ENCODE measurements at regions not wholly inside any gene's neighbourhood (a gene's known extent, or its start where the extent isn't known, plus 50 kb on each side); places are given as distances from the start of the nearest gene placed in this dataset.

DNA sequence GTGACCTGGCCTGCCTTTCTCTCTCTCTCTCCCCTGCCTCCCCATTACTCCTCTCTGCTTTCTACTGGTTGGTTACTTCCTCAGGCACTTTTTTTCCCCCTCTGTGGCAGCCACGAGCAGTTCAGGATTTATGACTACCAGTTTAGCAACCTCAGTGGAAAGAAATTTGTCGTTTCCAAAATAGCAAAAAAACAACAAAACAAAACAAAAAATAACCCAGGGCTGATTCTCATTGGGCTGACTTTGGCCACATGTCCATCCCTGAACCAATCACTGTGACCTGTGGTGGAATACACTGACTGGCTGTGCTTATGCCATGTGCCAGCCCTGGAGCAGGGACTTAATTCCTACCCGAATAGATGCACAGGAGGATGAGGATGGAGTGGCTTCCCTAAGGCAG is 137.4 kb downstream of the TFAP2C start:
- Histone ChIP-seq H3K4me2 (ENCODE audit: low read length) (no peak overlapping the region), H2AFZ (ENCODE audit: low read depth, low read length) (no peak overlapping the region), H3K36me3 (ENCODE audit: insufficient read depth, low read length) (no peaks in the 10 kb centered on the region), H3K9me2 (ENCODE audit: insufficient read depth, low read length) (no peaks in the 10 kb centered on the region), H3K9ac (ENCODE audit: low read length) (no peak overlapping the region), H3K27ac (ENCODE audit: low read length) (no peak overlapping the region), H3F3A (ENCODE audit: insufficient read depth, low read length, poor library complexity, severe bottlenecking) (no peaks in the 10 kb centered on the region), H3K9me3 (ENCODE audit: low read length) (no peaks in the 10 kb centered on the region), H4K20me1 (ENCODE audit: insufficient read depth) (no peaks in the 10 kb centered on the region), H3K27me3 (ENCODE audit: insufficient read depth, low read depth, low read length) (no peaks in the 10 kb centered on the region), H3K79me2 (replicated peaks; ENCODE audit: insufficient read depth, low read length) (no peaks in the 10 kb centered on the region), H3K4me3 (ENCODE audit: low read length) (no peak overlapping the region)
- TF ChIP-seq, protein P1, sequence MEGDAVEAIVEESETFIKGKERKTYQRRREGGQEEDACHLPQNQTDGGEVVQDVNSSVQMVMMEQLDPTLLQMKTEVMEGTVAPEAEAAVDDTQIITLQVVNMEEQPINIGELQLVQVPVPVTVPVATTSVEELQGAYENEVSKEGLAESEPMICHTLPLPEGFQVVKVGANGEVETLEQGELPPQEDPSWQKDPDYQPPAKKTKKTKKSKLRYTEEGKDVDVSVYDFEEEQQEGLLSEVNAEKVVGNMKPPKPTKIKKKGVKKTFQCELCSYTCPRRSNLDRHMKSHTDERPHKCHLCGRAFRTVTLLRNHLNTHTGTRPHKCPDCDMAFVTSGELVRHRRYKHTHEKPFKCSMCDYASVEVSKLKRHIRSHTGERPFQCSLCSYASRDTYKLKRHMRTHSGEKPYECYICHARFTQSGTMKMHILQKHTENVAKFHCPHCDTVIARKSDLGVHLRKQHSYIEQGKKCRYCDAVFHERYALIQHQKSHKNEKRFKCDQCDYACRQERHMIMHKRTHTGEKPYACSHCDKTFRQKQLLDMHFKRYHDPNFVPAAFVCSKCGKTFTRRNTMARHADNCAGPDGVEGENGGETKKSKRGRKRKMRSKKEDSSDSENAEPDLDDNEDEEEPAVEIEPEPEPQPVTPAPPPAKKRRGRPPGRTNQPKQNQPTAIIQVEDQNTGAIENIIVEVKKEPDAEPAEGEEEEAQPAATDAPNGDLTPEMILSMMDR (IDR thresholded peaks at IDR 0.05; ENCODE audit: poor library complexity, severe bottlenecking) = no peak
- TF ChIP-seq RAD21 (conservative IDR thresholded peaks at IDR 0.05) (no peak), TAF1 (IDR thresholded peaks at IDR 0.05; ENCODE audit: low read depth) (no peak), POLR2AphosphoS5 (IDR thresholded peaks at IDR 0.05) (no peak), EZH2 (IDR thresholded peaks at IDR 0.05; ENCODE audit: borderline replicate concordance, insufficient read depth, low read length, poor library complexity, severe bottlenecking) (no peak)
- TF ChIP-seq, protein P2, sequence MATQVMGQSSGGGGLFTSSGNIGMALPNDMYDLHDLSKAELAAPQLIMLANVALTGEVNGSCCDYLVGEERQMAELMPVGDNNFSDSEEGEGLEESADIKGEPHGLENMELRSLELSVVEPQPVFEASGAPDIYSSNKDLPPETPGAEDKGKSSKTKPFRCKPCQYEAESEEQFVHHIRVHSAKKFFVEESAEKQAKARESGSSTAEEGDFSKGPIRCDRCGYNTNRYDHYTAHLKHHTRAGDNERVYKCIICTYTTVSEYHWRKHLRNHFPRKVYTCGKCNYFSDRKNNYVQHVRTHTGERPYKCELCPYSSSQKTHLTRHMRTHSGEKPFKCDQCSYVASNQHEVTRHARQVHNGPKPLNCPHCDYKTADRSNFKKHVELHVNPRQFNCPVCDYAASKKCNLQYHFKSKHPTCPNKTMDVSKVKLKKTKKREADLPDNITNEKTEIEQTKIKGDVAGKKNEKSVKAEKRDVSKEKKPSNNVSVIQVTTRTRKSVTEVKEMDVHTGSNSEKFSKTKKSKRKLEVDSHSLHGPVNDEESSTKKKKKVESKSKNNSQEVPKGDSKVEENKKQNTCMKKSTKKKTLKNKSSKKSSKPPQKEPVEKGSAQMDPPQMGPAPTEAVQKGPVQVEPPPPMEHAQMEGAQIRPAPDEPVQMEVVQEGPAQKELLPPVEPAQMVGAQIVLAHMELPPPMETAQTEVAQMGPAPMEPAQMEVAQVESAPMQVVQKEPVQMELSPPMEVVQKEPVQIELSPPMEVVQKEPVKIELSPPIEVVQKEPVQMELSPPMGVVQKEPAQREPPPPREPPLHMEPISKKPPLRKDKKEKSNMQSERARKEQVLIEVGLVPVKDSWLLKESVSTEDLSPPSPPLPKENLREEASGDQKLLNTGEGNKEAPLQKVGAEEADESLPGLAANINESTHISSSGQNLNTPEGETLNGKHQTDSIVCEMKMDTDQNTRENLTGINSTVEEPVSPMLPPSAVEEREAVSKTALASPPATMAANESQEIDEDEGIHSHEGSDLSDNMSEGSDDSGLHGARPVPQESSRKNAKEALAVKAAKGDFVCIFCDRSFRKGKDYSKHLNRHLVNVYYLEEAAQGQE (IDR thresholded peaks at IDR 0.05; ENCODE audit: borderline replicate concordance) = no peak

DNA sequence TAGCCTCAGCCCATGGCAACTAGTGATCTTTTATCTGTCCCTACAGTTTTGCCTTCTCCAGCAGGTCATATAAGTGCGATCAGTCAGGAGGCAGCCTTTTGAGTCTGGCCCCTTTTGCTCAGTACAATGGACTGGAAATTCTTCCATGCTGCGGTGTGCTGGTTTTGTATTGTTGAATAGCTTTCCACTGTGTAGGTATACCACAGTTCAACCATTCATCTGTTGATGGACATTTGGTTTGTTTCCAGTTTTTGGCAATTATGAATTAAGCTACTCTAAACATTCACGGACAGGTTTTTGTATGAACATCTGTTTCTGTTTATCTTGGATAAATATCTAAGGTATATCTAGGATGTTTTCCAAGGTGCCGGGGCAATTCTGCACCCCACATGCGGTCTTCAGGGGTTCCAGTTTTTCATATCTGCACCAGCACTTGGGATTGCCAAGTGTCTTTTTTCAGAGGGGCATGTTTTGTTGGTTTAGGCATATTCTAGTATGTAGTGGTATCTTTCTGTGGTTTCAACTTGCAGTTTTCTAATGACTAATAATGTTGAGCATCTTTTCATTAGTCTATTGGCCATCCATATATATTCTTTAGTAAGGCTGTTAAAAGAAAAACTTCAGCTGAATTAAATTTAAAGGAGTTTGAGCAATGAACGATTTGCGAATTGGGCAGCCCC is 141.0 kb downstream of the TFAP2C start:
- Histone ChIP-seq H3K4me3 (ENCODE audit: low read length) (no peak overlapping the region), H4K20me1 (ENCODE audit: insufficient read depth) (no peaks in the 10 kb centered on the region), H3K9me2 (ENCODE audit: insufficient read depth, low read length) (no peaks in the 10 kb centered on the region), H3K27me3 (ENCODE audit: insufficient read depth, low read depth, low read length) (no peaks in the 10 kb centered on the region), H2AFZ (ENCODE audit: low read depth, low read length) (no peak overlapping the region), H3F3A (ENCODE audit: insufficient read depth, low read length, poor library complexity, severe bottlenecking) (no peaks in the 10 kb centered on the region), H3K4me2 (ENCODE audit: low read length) (no peak overlapping the region), H3K27ac (ENCODE audit: low read length) (no peak overlapping the region), H3K79me2 (replicated peaks; ENCODE audit: insufficient read depth, low read length) (no peaks in the 10 kb centered on the region), H3K9me3 (ENCODE audit: low read length) (no peaks in the 10 kb centered on the region), H3K36me3 (ENCODE audit: insufficient read depth, low read length) (no peaks in the 10 kb centered on the region), H3K9ac (ENCODE audit: low read length) (no peak overlapping the region)
- TF ChIP-seq RAD21 (conservative IDR thresholded peaks at IDR 0.05) (no peak), EZH2 (IDR thresholded peaks at IDR 0.05; ENCODE audit: borderline replicate concordance, insufficient read depth, low read length, poor library complexity, severe bottlenecking) (no peak), EP300 (conservative IDR thresholded peaks at IDR 0.05; ENCODE audit: poor library complexity, severe bottlenecking) (no peak), SMC3 (conservative IDR thresholded peaks at IDR 0.05; ENCODE audit: poor library complexity) (no peak), MXI1 (conservative IDR thresholded peaks at IDR 0.05; ENCODE audit: poor library complexity, severe bottlenecking) (no peak), TAF1 (IDR thresholded peaks at IDR 0.05; ENCODE audit: low read depth) (no peak), POLR2AphosphoS5 (IDR thresholded peaks at IDR 0.05) (no peak)
- TF ChIP-seq, protein P2 (IDR thresholded peaks at IDR 0.05; ENCODE audit: borderline replicate concordance) = no peak
- TF ChIP-seq, protein P1 (IDR thresholded peaks at IDR 0.05; ENCODE audit: poor library complexity, severe bottlenecking) = no peak
